RWPE2 (cell line): ENCODE measurements at regions not wholly inside any gene's neighbourhood (a gene's known extent, or its start where the extent isn't known, plus 50 kb on each side); places are given as distances from the start of the nearest gene placed in this dataset.
A peak's percentile ranks its signal among the peaks of the same experiment; 100 is the strongest.

ENCODE experiments used
- ATAC-seq: fragments of 200-7000 bp; cut with Tn5 transposase; 3 replicates; pipeline ENCODE4 v1.9.1; 2021; ENCODE audit warnings: low read depth
- DNase-seq: peaks from one replicate; pipeline ENCODE4 v3.0.0-alpha.2; 2020; ENCODE audit warnings: low spot score
- H3K27ac ChIP-seq: fragments of 450-650 bp; 2 replicates; pipeline ENCODE4 v1.5.1; 2017; ENCODE audit warnings: mild to moderate bottlenecking; ENCODE audit not compliant: poor library complexity, severe bottlenecking
- H3K27me3 ChIP-seq: fragments of 250-450 bp; sonication (Bioruptor Pico); 2 replicates; pipeline ENCODE4 v1.5.1; 2021; ENCODE audit warnings: mild to moderate bottlenecking, moderate library complexity; ENCODE audit not compliant: insufficient read depth, poor library complexity, severe bottlenecking
- H3K36me3 ChIP-seq: fragments of 250-450 bp; sonication (Bioruptor Pico); 2 replicates; pipeline ENCODE4 v1.5.1; 2020; ENCODE audit warnings: low read depth, mild to moderate bottlenecking, moderate library complexity
- H3K4me1 ChIP-seq: fragments of 250-450 bp; sonication (Bioruptor Pico); 2 replicates; pipeline ENCODE4 v1.5.1; 2021; ENCODE audit warnings: mild to moderate bottlenecking, moderate library complexity; ENCODE audit not compliant: insufficient read depth, poor library complexity, severe bottlenecking
- H3K4me3 ChIP-seq: fragments of 250-450 bp; sonication (Bioruptor Pico); 2 replicates; pipeline ENCODE4 v1.5.1; 2021; ENCODE audit warnings: mild to moderate bottlenecking, moderate library complexity; ENCODE audit not compliant: severe bottlenecking
- H3K9me3 ChIP-seq: fragments of 250-450 bp; sonication (Bioruptor Pico); 2 replicates; pipeline ENCODE4 v1.5.1; 2021; ENCODE audit warnings: mild to moderate bottlenecking, moderate library complexity; ENCODE audit not compliant: severe bottlenecking
- CTCF ChIP-seq: fragments of 450-650 bp; IDR thresholded peaks from one replicate; pipeline ENCODE4 v1.5.1; 2017; ENCODE audit warnings: mild to moderate bottlenecking, moderate library complexity; ENCODE audit not compliant: poor library complexity, severe bottlenecking

GRCh38 chr2:220178991-220179695 is 551.7 kb downstream of the SLC4A3 start:
- ATAC-seq: no peak
- Histone ChIP-seq H3K4me1 (no peaks in the 10 kb centered on the region), H3K36me3 (no peaks in the 10 kb centered on the region), H3K27ac (no peak overlapping the region), H3K4me3 (no peak overlapping the region), H3K9me3 (no peaks in the 10 kb centered on the region), H3K27me3 (no peaks in the 10 kb centered on the region)
- no peak for TF ChIP-seq CTCF
- DNase-seq: no peak

- Histone ChIP-seq H3K36me3 (no peaks in the 10 kb centered on the region), H3K9me3 (no peaks in the 10 kb centered on the region), H3K4me1 (no peaks in the 10 kb centered on the region), H3K27me3 (no peaks in the 10 kb centered on the region), H3K27ac (no peak overlapping the region), H3K4me3 (no peak overlapping the region)
- ATAC-seq: no peak
- no peak for TF ChIP-seq CTCF
- DNase-seq: no peak
These were observed 553.7 kb downstream of the SLC4A3 start for GRCh38 chr2:220181165-220181564.

GRCh38 chr2:220182790-220183189 is 555.4 kb downstream of the SLC4A3 start:
- no peak overlapping the region for H3K27ac ChIP-seq
- no peaks in the 10 kb centered on the region for H3K36me3 ChIP-seq
- no peak for DNase-seq
- H3K4me1 ChIP-seq: no peaks in the 10 kb centered on the region
- no peak for ATAC-seq
- no peak for TF ChIP-seq CTCF
- no peaks in the 10 kb centered on the region for H3K27me3 ChIP-seq
- no peaks in the 10 kb centered on the region for H3K9me3 ChIP-seq
- H3K4me3 ChIP-seq: no peak overlapping the region

- no peak for TF ChIP-seq CTCF
- no peaks in the 10 kb centered on the region for H3K9me3 ChIP-seq
- H3K27me3 ChIP-seq: no peaks in the 10 kb centered on the region
- H3K36me3 ChIP-seq: no peaks in the 10 kb centered on the region
- ATAC-seq (no peak), DNase-seq (no peak)
- H3K27ac ChIP-seq: no peak overlapping the region
- H3K4me3 ChIP-seq: no peak overlapping the region
- peaks cover 7% of the 10 kb centered on the region for H3K4me1 ChIP-seq
These were observed 558.4 kb downstream of the SLC4A3 start for GRCh38 chr2:220185766-220186305.

- no peak overlapping the region for H3K4me3 ChIP-seq
- no peaks in the 10 kb centered on the region for H3K27me3 ChIP-seq
- H3K9me3 ChIP-seq: no peaks in the 10 kb centered on the region
- no peak for TF ChIP-seq CTCF
- DNase-seq: no peak
- ATAC-seq: peak; percentile 79
- H3K4me1 ChIP-seq: peaks cover 11% of the 10 kb centered on the region
- H3K36me3 ChIP-seq: no peaks in the 10 kb centered on the region
- H3K27ac ChIP-seq: peak overlapping the region; percentile 13
These were observed 560.6 kb downstream of the SLC4A3 start for GRCh38 chr2:220188031-220188430.
